Peyer's patch (tissue), 4 donors: ENCODE measurements at regions not wholly inside any gene's neighbourhood (a gene's known extent, or its start where the extent isn't known, plus 50 kb on each side); places are given as distances from the start of the nearest gene placed in this dataset.
"Not testable (repeated sequence)": the region's sequence is repeated elsewhere in the genome, so short reads cannot be mapped to it uniquely, and the experiment has no call there.

Experiments
- DNase-seq, 3 donors: peaks; one replicate each; pipeline ENCODE4 v3.0.0-alpha.2; 2017 to 2019
- H3K27ac ChIP-seq, 4 donors: fragments of 200-600 bp; sonication (generic); one replicate each; pipeline ENCODE4 v1.5.1; 2016 to 2019
- H3K27me3 ChIP-seq, 2 donors: fragments of 200-600 bp; sonication (generic); one replicate each; pipeline ENCODE4 v1.5.1; 2019
- H3K36me3 ChIP-seq, 3 donors: fragments of 200-600 bp; sonication (generic); one replicate each; pipeline ENCODE4 v1.5.1; 2016 to 2019
- H3K4me1 ChIP-seq, 4 donors: fragments of 200-600 bp; sonication (generic); one replicate each; pipeline ENCODE4 v1.5.1; 2016 to 2019
- H3K4me3 ChIP-seq, 4 donors: fragments of 200-600 bp; sonication (generic); 1 replicate in 3 of 4; 2 replicates in 1 of 4; pipeline ENCODE4 v1.5.1; 2016 to 2019; ENCODE audit warnings: mild to moderate bottlenecking in 1 of 4
- H3K9me3 ChIP-seq, 4 donors: fragments of 200-600 bp; sonication (generic); one replicate each; pipeline ENCODE4 v1.5.1; 2016 to 2019; ENCODE audit warnings: mild to moderate bottlenecking in 1 of 4
- CTCF ChIP-seq, 6 experiments: fragments of 450-650 bp in 4 of 6; fragments of 200-600 bp in 2 of 6; sonication (generic) in 1 of 6; IDR thresholded peaks; one replicate each; pipeline ENCODE4 v1.5.1; 2017 to 2019; ENCODE audit warnings: antibody characterized with exemption in 6 of 6, mild to moderate bottlenecking in 3 of 6, moderate library complexity in 1 of 6
- POLR2A ChIP-seq, 2 donors: fragments of 450-650 bp; IDR thresholded peaks; one replicate each; pipeline ENCODE4 v1.5.1; 2017; ENCODE audit warnings: antibody characterized with exemption in 2 of 2, mild to moderate bottlenecking in 2 of 2, moderate library complexity in 2 of 2

- no peak for TF ChIP-seq POLR2A (IDR thresholded peaks at IDR 0.05)
- TF ChIP-seq CTCF (IDR thresholded peaks at IDR 0.05): no peak
- no peak for DNase-seq
- Histone ChIP-seq H3K9me3 (no peaks in the 10 kb centered on the region), H3K36me3 (no peaks in the 10 kb centered on the region), H3K27me3 (no peaks in the 10 kb centered on the region), H3K4me3 (no peak overlapping the region), H3K27ac (no peak overlapping the region), H3K4me1 (no peaks in the 10 kb centered on the region)
Measured at GRCh38 chr4:160347197-160347596, 1244.3 kb downstream of the RAPGEF2 start.

GRCh38 chr4:160350944-160351343 lies 1248.1 kb downstream of the RAPGEF2 start:
- H3K9me3 ChIP-seq: no peaks in the 10 kb centered on the region
- DNase-seq: no peak
- TF ChIP-seq CTCF (IDR thresholded peaks at IDR 0.05): no peak
- H3K36me3 ChIP-seq: no peaks in the 10 kb centered on the region
- H3K4me3 ChIP-seq: no peak overlapping the region
- H3K27ac ChIP-seq: no peak overlapping the region
- H3K27me3 ChIP-seq: no peaks in the 10 kb centered on the region
- H3K4me1 ChIP-seq: no peaks in the 10 kb centered on the region

GRCh38 chr4:160352637-160353036 lies 1249.8 kb downstream of the RAPGEF2 start:
- no peaks in the 10 kb centered on the region for H3K27me3 ChIP-seq
- H3K27ac ChIP-seq: no peak overlapping the region
- H3K4me3 ChIP-seq: no peak overlapping the region
- no peaks in the 10 kb centered on the region for H3K4me1 ChIP-seq
- no peaks in the 10 kb centered on the region for H3K36me3 ChIP-seq
- no peak for DNase-seq
- no peaks in the 10 kb centered on the region for H3K9me3 ChIP-seq
- no peak for TF ChIP-seq CTCF (IDR thresholded peaks at IDR 0.05)
- no peak for TF ChIP-seq POLR2A (IDR thresholded peaks at IDR 0.05)

- Histone ChIP-seq H3K27me3 (no peaks in the 10 kb centered on the region), H3K4me1 (no peaks in the 10 kb centered on the region), H3K27ac (no peak overlapping the region), H3K9me3 (no peaks in the 10 kb centered on the region), H3K36me3 (no peaks in the 10 kb centered on the region), H3K4me3 (no peak overlapping the region)
- DNase-seq: no peak
- TF ChIP-seq CTCF (IDR thresholded peaks at IDR 0.05) (no peak), POLR2A (IDR thresholded peaks at IDR 0.05) (no peak)
Measured at GRCh38 chr4:160353548-160353947, 1250.7 kb downstream of the RAPGEF2 start.

- H3K4me1 ChIP-seq: no peaks in the 10 kb centered on the region
- no peak for TF ChIP-seq POLR2A (IDR thresholded peaks at IDR 0.05)
- TF ChIP-seq CTCF (IDR thresholded peaks at IDR 0.05): no peak
- peak in 1 of 3 donors; percentile 5 for DNase-seq
- no peak overlapping the region for H3K4me3 ChIP-seq
- H3K27ac ChIP-seq: no peak overlapping the region
- H3K36me3 ChIP-seq: no peaks in the 10 kb centered on the region
- no peaks in the 10 kb centered on the region for H3K9me3 ChIP-seq
- H3K27me3 ChIP-seq: no peaks in the 10 kb centered on the region
Measured at GRCh38 chr4:160362478-160362877, 1259.6 kb downstream of the RAPGEF2 start.

GRCh38 chr4:160364217-160364616 lies 1261.3 kb downstream of the RAPGEF2 start:
- Histone ChIP-seq H3K9me3 (no peaks in the 10 kb centered on the region), H3K36me3 (no peaks in the 10 kb centered on the region), H3K27ac (no peak overlapping the region), H3K27me3 (no peaks in the 10 kb centered on the region), H3K4me1 (no peaks in the 10 kb centered on the region), H3K4me3 (no peak overlapping the region)
- DNase-seq: no peak
- TF ChIP-seq CTCF (IDR thresholded peaks at IDR 0.05) (no peak), POLR2A (IDR thresholded peaks at IDR 0.05) (no peak)

GRCh38 chr4:160364665-160365064 lies 1261.8 kb downstream of the RAPGEF2 start:
- not testable (repeated sequence) for H3K4me1 ChIP-seq, H3K4me3 ChIP-seq, H3K27ac ChIP-seq, H3K36me3 ChIP-seq, H3K27me3 ChIP-seq, DNase-seq, H3K9me3 ChIP-seq

GRCh38 chr4:160365383-160365782 lies 1262.5 kb downstream of the RAPGEF2 start:
- H3K27me3 ChIP-seq, H3K4me1 ChIP-seq, H3K9me3 ChIP-seq, H3K27ac ChIP-seq, DNase-seq, H3K36me3 ChIP-seq, H3K4me3 ChIP-seq: not testable (repeated sequence)
